MV-4-11 (cell line): ENCODE measurements at regions not wholly inside any gene's neighbourhood (a gene's known extent, or its start where the extent isn't known, plus 50 kb on each side); places are given as distances from the start of the nearest gene placed in this dataset.

Experiments
- DNase-seq: peaks from one replicate; lab custom pipeline; 2025; lab: John Stamatoyannopoulos, UW

GRCh38 chr13:83332751-83333150 lies 549.5 kb downstream of the SLITRK1 start:
- DNase-seq = no peak

GRCh38 chr13:83327091-83327490 lies 555.2 kb downstream of the SLITRK1 start:
- no peak for DNase-seq

- DNase-seq = no peak
Measured at GRCh38 chr13:83325125-83325853, 557.0 kb downstream of the SLITRK1 start.

GRCh38 chr13:83311886-83312577 lies 570.2 kb downstream of the SLITRK1 start:
- no peak for DNase-seq

GRCh38 chr13:83298617-83299016 lies 583.7 kb downstream of the SLITRK1 start:
- DNase-seq = no peak

GRCh38 chr13:83297586-83298290 lies 584.5 kb downstream of the SLITRK1 start:
- no peak for DNase-seq

GRCh38 chr13:83295686-83296085 lies 586.6 kb downstream of the SLITRK1 start:
- DNase-seq = no peak

GRCh38 chr13:83286737-83287136 lies 595.5 kb downstream of the SLITRK1 start:
- no peak for DNase-seq

GRCh38 chr13:83281654-83282053 lies 600.6 kb downstream of the SLITRK1 start:
- no peak for DNase-seq

- DNase-seq = no peak
Measured at GRCh38 chr13:83274679-83275078, 607.6 kb downstream of the SLITRK1 start.

GRCh38 chr13:83272652-83273240 lies 609.5 kb downstream of the SLITRK1 start:
- DNase-seq = no peak

- no peak for DNase-seq
Measured at GRCh38 chr13:83272076-83272475, 610.2 kb downstream of the SLITRK1 start.

- no peak for DNase-seq
Measured at GRCh38 chr13:83265279-83265678, 617.0 kb downstream of the SLITRK1 start.

GRCh38 chr13:83248751-83249150 lies 633.5 kb downstream of the SLITRK1 start:
- no peak for DNase-seq

- DNase-seq = no peak
Measured at GRCh38 chr13:83232626-83233025, 649.6 kb downstream of the SLITRK1 start.

- no peak for DNase-seq
Measured at GRCh38 chr13:83229574-83230305, 652.5 kb downstream of the SLITRK1 start.

GRCh38 chr13:83223546-83223945 lies 658.7 kb downstream of the SLITRK1 start:
- DNase-seq = no peak

GRCh38 chr13:83221813-83222241 lies 660.4 kb downstream of the SLITRK1 start:
- DNase-seq = no peak

- no peak for DNase-seq
Measured at GRCh38 chr13:83221256-83221655, 661.0 kb downstream of the SLITRK1 start.

GRCh38 chr13:83220241-83220640 lies 662.0 kb downstream of the SLITRK1 start:
- no peak for DNase-seq

- no peak for DNase-seq
Measured at GRCh38 chr13:83219832-83220231, 662.4 kb downstream of the SLITRK1 start.
